GM19395 (cell line): ENCODE measurements at regions not wholly inside any gene's neighbourhood (a gene's known extent, or its start where the extent isn't known, plus 50 kb on each side); places are given as distances from the start of the nearest gene placed in this dataset.

ENCODE experiments used
- ATAC-seq: cut with Tn5 transposase; IDR thresholded peaks from one replicate; pipeline ENCODE4 v1.9.1; 2021; ENCODE audit warnings: mild to moderate bottlenecking, moderate library complexity; ENCODE audit not compliant: unreplicated experiment

- no peak for ATAC-seq
Measured at GRCh38 chr1:201703621-201704438, 125.1 kb upstream of the IPO9 start.

- ATAC-seq: no peak
Measured at GRCh38 chr1:201704439-201704792, 124.5 kb upstream of the IPO9 start.

- ATAC-seq: no peak
Measured at GRCh38 chr1:201705389-201705788, 123.6 kb upstream of the IPO9 start.

GRCh38 chr1:201706109-201706508 is 122.8 kb upstream of the IPO9 start:
- no peak for ATAC-seq

GRCh38 chr1:201707027-201707426 is 121.9 kb upstream of the IPO9 start:
- ATAC-seq: no peak

GRCh38 chr1:201707656-201708055 is 121.3 kb upstream of the IPO9 start:
- ATAC-seq: no peak

GRCh38 chr1:201708085-201708512 is 120.9 kb upstream of the IPO9 start:
- no peak for ATAC-seq

- no peak for ATAC-seq
Measured at GRCh38 chr1:201708691-201709090, 120.3 kb upstream of the IPO9 start.

- peak; percentile 71 for ATAC-seq
Measured at GRCh38 chr1:201709564-201710295, 119.2 kb upstream of the IPO9 start.

GRCh38 chr1:201710632-201711597 is 118.0 kb upstream of the IPO9 start:
- ATAC-seq: no peak

GRCh38 chr1:201711811-201712210 is 117.1 kb upstream of the IPO9 start:
- no peak for ATAC-seq

GRCh38 chr1:201712387-201713085 is 116.4 kb upstream of the IPO9 start:
- no peak for ATAC-seq

- no peak for ATAC-seq
Measured at GRCh38 chr1:201713086-201713810, 115.7 kb upstream of the IPO9 start.

- no peak for ATAC-seq
Measured at GRCh38 chr1:201714542-201715329, 114.2 kb upstream of the IPO9 start.

- ATAC-seq: peak; percentile 9
Measured at GRCh38 chr1:201715351-201715750, 113.6 kb upstream of the IPO9 start.

- peak; percentile 64 for ATAC-seq
Measured at GRCh38 chr1:201715801-201716741, 112.9 kb upstream of the IPO9 start.

GRCh38 chr1:201716742-201717135 is 112.2 kb upstream of the IPO9 start:
- no peak for ATAC-seq

- no peak for ATAC-seq
Measured at GRCh38 chr1:201717286-201717685, 111.7 kb upstream of the IPO9 start.
